Fibroblast of skin of abdomen (primary cell): ENCODE measurements at regions not wholly inside any gene's neighbourhood (a gene's known extent, or its start where the extent isn't known, plus 50 kb on each side); places are given as distances from the start of the nearest gene placed in this dataset.

Experiments
- DNase-seq: peaks from one replicate; pipeline ENCODE4 v3.0.0-alpha.2; 2013

GRCh38 chrX:138287205-138287877 lies 424.2 kb downstream of the FGF13 start:
- no peak for DNase-seq

- DNase-seq = no peak
Observed at GRCh38 chrX:138294951-138295350, 416.6 kb downstream of the FGF13 start.

GRCh38 chrX:138298268-138298667 lies 413.2 kb downstream of the FGF13 start:
- no peak for DNase-seq

GRCh38 chrX:138345801-138346200 lies 365.7 kb downstream of the FGF13 start:
- DNase-seq = no peak

- no peak for DNase-seq
Observed at GRCh38 chrX:138349351-138349750, 362.2 kb downstream of the FGF13 start.

GRCh38 chrX:138378876-138379275 lies 332.6 kb downstream of the FGF13 start:
- no peak for DNase-seq

DNA sequence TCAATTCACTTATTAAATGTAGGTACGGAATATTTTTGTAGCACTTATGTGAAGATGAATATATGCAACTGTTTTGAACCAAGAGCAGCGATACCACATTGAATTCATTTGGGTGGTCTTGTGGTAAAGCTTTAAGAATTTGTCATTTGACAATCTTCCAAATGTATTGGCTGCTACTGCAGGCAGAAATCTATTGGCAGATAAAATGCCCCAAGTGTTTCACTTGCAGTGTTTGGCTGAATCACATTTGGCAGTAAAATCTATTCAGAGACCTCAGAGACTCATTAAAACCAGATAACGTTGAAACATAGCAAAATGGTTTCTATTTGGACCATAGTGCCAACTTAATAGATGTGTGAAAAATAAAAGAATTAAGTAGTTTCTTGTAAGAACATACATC lies 303.4 kb downstream of the FGF13 start:
- no peak for DNase-seq

DNA sequence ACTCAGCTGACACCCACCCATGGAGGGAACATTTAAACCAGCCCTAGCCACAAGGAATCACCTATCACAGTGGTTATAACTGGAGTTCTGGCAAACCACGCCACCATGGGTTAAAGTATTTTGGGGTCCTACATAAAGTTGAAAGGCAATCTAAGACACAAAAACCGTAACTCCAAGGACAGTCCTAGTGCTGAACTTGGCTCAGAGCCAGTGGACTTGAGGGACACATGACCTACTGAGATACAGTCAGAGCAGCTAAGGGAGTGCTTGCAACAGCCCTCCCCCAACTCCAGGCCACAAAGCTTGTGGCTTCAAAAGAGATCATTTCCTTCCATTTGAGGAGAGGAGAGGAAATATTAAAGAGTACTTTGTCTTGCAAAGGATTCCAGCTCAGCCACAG lies 300.5 kb downstream of the FGF13 start:
- DNase-seq = no peak
